T-helper 2 cell (primary cell): ENCODE measurements at regions not wholly inside any gene's neighbourhood (a gene's known extent, or its start where the extent isn't known, plus 50 kb on each side); places are given as distances from the start of the nearest gene placed in this dataset.
A peak's percentile ranks its signal among the peaks of the same experiment; 100 is the strongest.

Source experiments
- DNase-seq, 5 experiments: peaks; one replicate each; pipeline versions ENCODE4 v3.0.0 to v3.0.0-alpha.2; 2012 to 2022

GRCh38 chr1:8083739-8084484, 57.8 kb upstream of the ERRFI1 start:
- no peak for DNase-seq

- no peak for DNase-seq
Observed at GRCh38 chr1:8082945-8083344, 56.8 kb upstream of the ERRFI1 start.

- peak in 1 of 5 experiments; percentile 46 for DNase-seq
Observed at GRCh38 chr1:8078176-8078671, 52.1 kb upstream of the ERRFI1 start.

- DNase-seq, result no peak
Observed at GRCh38 chr1:8077602-8078001, 51.5 kb upstream of the ERRFI1 start.

GRCh38 chr1:8077120-8077573, 51.0 kb upstream of the ERRFI1 start:
- DNase-seq, result no peak

GRCh38 chr1:8076176-8076575, 50.1 kb upstream of the ERRFI1 start:
- no peak for DNase-seq
